Tibial artery (tissue), 4 donors: ENCODE measurements at regions not wholly inside any gene's neighbourhood (a gene's known extent, or its start where the extent isn't known, plus 50 kb on each side); places are given as distances from the start of the nearest gene placed in this dataset.
"Not testable (repeated sequence)": the region's sequence is repeated elsewhere in the genome, so short reads cannot be mapped to it uniquely, and the experiment has no call there.

Experiments used
- DNase-seq, 2 donors: peaks; one replicate each; pipeline ENCODE4 v3.0.0-alpha.2; 2019
- H3K27ac ChIP-seq, 2 donors: fragments of 200-600 bp; sonication (generic) in 1 of 2; 1 replicate in 1 of 2; 2 replicates in 1 of 2; pipeline ENCODE4 v1.5.1; 2018 to 2019; ENCODE audit warnings: mild to moderate bottlenecking in 1 of 2
- H3K27me3 ChIP-seq, 2 donors: fragments of 200-600 bp; sonication (generic) in 1 of 2; one replicate each; pipeline versions ENCODE4 v1.5.1 to v1.6.0; 2016 to 2019
- H3K36me3 ChIP-seq, 3 donors: fragments of 200-600 bp; sonication (generic) in 2 of 3; one replicate each; pipeline ENCODE4 v1.5.1; 2016 to 2019; ENCODE audit warnings: mild to moderate bottlenecking in 2 of 3
- H3K4me1 ChIP-seq, 4 donors: fragments of 200-600 bp; sonication (generic) in 2 of 4; 1 replicate in 3 of 4; 2 replicates in 1 of 4; pipeline ENCODE4 v1.5.1; 2016 to 2019
- H3K4me3 ChIP-seq, 2 donors: fragments of 200-600 bp; sonication (generic) in 1 of 2; 1 replicate in 1 of 2; 2 replicates in 1 of 2; pipeline ENCODE4 v1.5.1; 2018 to 2019; ENCODE audit warnings: mild to moderate bottlenecking in 2 of 2
- H3K9me3 ChIP-seq, 3 donors: fragments of 200-600 bp; sonication (generic) in 1 of 3; one replicate each; pipeline ENCODE4 v1.5.1; 2016 to 2019
- CTCF ChIP-seq, 2 experiments: fragments of 200-600 bp in 1 of 2; fragments of 450-650 bp in 1 of 2; IDR thresholded peaks; one replicate each; pipeline ENCODE4 v1.5.1; 2017 to 2019; ENCODE audit warnings: antibody characterized with exemption in 2 of 2, mild to moderate bottlenecking in 1 of 2, moderate library complexity in 1 of 2
- intact Hi-C: fragments of 100-400 bp; cut with DNase I; formaldehyde crosslinking; loops from one replicate; pipeline ENCODE4 v1.15.0; 2023; ENCODE audit warnings: low total_unique reads

GRCh38 chr18:75854174-75854573 lies 426.7 kb upstream of the SMIM21 start:
- Histone ChIP-seq H3K4me3 (no peak overlapping the region), H3K36me3 (no peaks in the 10 kb centered on the region), H3K4me1 (no peaks in the 10 kb centered on the region), H3K27ac (no peak overlapping the region), H3K9me3 (no peaks in the 10 kb centered on the region), H3K27me3 (no peaks in the 10 kb centered on the region)
- intact Hi-C loops = no loop called here
- no peak for TF ChIP-seq CTCF (IDR thresholded peaks at IDR 0.05)
- DNase-seq = no peak

GRCh38 chr18:75846321-75846720 lies 418.8 kb upstream of the SMIM21 start:
- Histone ChIP-seq H3K36me3 (no peaks in the 10 kb centered on the region), H3K9me3 (no peaks in the 10 kb centered on the region), H3K4me3 (no peak overlapping the region), H3K27me3 (no peaks in the 10 kb centered on the region), H3K27ac (no peak overlapping the region), H3K4me1 (no peaks in the 10 kb centered on the region)
- DNase-seq = no peak
- no peak for TF ChIP-seq CTCF (IDR thresholded peaks at IDR 0.05)
- intact Hi-C loops = no loop called here

- no peak for TF ChIP-seq CTCF (IDR thresholded peaks at IDR 0.05)
- Histone ChIP-seq H3K36me3 (no peaks in the 10 kb centered on the region), H3K27ac (no peak overlapping the region), H3K27me3 (no peaks in the 10 kb centered on the region), H3K9me3 (no peaks in the 10 kb centered on the region), H3K4me3 (no peak overlapping the region), H3K4me1 (no peaks in the 10 kb centered on the region)
- DNase-seq = no peak
- intact Hi-C loops = no loop called here
These were observed 417.9 kb upstream of the SMIM21 start for GRCh38 chr18:75845413-75845812.

- Histone ChIP-seq H3K4me3 (no peak overlapping the region), H3K36me3 (no peaks in the 10 kb centered on the region), H3K9me3 (no peaks in the 10 kb centered on the region), H3K27ac (no peak overlapping the region), H3K27me3 (no peaks in the 10 kb centered on the region), H3K4me1 (no peaks in the 10 kb centered on the region)
- intact Hi-C loops = no loop called here
- DNase-seq = no peak
- TF ChIP-seq CTCF (IDR thresholded peaks at IDR 0.05) = no peak
These were observed 416.6 kb upstream of the SMIM21 start for GRCh38 chr18:75844146-75844545.

- intact Hi-C loops = no loop called here
- no peaks in the 10 kb centered on the region for H3K9me3 ChIP-seq
These were observed 412.6 kb upstream of the SMIM21 start for GRCh38 chr18:75840131-75840530.

GRCh38 chr18:75839686-75840085 lies 412.2 kb upstream of the SMIM21 start:
- H3K27me3 ChIP-seq, DNase-seq, H3K27ac ChIP-seq, H3K36me3 ChIP-seq, H3K9me3 ChIP-seq, H3K4me3 ChIP-seq, intact Hi-C loops, H3K4me1 ChIP-seq: not testable (repeated sequence)

More at GRCh38 chr18:75840131-75840530, 412.6 kb upstream of the SMIM21 start:
- H3K36me3 ChIP-seq = no peaks in the 10 kb centered on the region
- no peak overlapping the region for H3K4me3 ChIP-seq
- H3K27me3 ChIP-seq = no peaks in the 10 kb centered on the region
- DNase-seq = no peak
- no peak overlapping the region for H3K27ac ChIP-seq
- no peak for TF ChIP-seq CTCF (IDR thresholded peaks at IDR 0.05)
- H3K4me1 ChIP-seq = no peaks in the 10 kb centered on the region
